ENCODE measurements at regions not wholly inside any gene's neighbourhood (a gene's known extent, or its start where the extent isn't known, plus 50 kb on each side); places are given as distances from the start of the nearest gene placed in this dataset.

DNA sequence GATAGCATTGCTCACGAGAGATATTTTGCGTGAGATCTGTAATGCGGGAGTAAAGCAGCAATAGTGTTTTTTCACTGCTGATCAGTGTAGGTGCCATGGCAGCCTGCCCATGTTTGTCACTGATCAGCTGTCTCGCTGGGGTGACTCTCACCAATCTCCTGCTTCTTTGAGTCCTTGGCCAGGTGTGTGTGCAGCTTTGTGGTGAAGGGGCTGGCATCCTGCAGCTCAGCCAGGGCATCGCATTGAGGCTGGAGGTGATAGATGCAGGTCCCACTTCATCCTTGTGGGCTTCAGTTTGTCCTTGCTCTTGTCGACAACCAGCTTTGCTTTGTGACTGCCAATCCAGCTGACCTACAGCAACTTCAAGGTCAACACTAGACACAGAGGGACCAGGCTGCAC, 258.3 kb upstream of the CXCR4 start:
- no peaks in the 10 kb centered on the region for H4K20me1 ChIP-seq (ENCODE audit: insufficient read depth, low read length)
- H2AFZ ChIP-seq (ENCODE audit: low read depth, low read length), result peak overlapping the region; percentile 29; the same call in 1 of the 2 replicates
- H3K27me3 ChIP-seq (ENCODE audit: insufficient read depth, low read length, poor library complexity), result no peaks in the 10 kb centered on the region
- peak; percentile 20; the same call in 1 of the 3 replicates for ATAC-seq (ENCODE audit: insufficient read depth, low read depth)
- no peaks in the 10 kb centered on the region for H3K79me2 ChIP-seq (ENCODE audit: insufficient read depth, low read length)
- peak overlapping the region; percentile 73 for H3K27ac ChIP-seq (ENCODE audit: low read length)
- H3K4me1 ChIP-seq (ENCODE audit: insufficient read depth, low read length), result peaks cover 56% of the 10 kb centered on the region
- peak; percentile 39 for DNase-seq
- H3K36me3 ChIP-seq (ENCODE audit: insufficient read depth, low read length), result no peaks in the 10 kb centered on the region
- H3K9me3 ChIP-seq (ENCODE audit: insufficient read depth, low read length, severe bottlenecking), result no peaks in the 10 kb centered on the region
- H3K9ac ChIP-seq (ENCODE audit: low read depth, low read length), result no peak overlapping the region
- H3K4me2 ChIP-seq (ENCODE audit: insufficient read depth, low read length), result no peak overlapping the region
- no peak overlapping the region for H3K4me3 ChIP-seq (ENCODE audit: low read depth in 1 of 2, low read length in 2 of 2)
- TF ChIP-seq, protein P1, sequence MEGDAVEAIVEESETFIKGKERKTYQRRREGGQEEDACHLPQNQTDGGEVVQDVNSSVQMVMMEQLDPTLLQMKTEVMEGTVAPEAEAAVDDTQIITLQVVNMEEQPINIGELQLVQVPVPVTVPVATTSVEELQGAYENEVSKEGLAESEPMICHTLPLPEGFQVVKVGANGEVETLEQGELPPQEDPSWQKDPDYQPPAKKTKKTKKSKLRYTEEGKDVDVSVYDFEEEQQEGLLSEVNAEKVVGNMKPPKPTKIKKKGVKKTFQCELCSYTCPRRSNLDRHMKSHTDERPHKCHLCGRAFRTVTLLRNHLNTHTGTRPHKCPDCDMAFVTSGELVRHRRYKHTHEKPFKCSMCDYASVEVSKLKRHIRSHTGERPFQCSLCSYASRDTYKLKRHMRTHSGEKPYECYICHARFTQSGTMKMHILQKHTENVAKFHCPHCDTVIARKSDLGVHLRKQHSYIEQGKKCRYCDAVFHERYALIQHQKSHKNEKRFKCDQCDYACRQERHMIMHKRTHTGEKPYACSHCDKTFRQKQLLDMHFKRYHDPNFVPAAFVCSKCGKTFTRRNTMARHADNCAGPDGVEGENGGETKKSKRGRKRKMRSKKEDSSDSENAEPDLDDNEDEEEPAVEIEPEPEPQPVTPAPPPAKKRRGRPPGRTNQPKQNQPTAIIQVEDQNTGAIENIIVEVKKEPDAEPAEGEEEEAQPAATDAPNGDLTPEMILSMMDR (IDR thresholded peaks at IDR 0.05; ENCODE audit: borderline replicate concordance, extremely low read depth, low read length, poor library complexity, severe bottlenecking), result no peak
- no peak for TF ChIP-seq EZH2 (IDR thresholded peaks at IDR 0.05; ENCODE audit: borderline replicate concordance, low read depth, low read length, severe bottlenecking)

DNA sequence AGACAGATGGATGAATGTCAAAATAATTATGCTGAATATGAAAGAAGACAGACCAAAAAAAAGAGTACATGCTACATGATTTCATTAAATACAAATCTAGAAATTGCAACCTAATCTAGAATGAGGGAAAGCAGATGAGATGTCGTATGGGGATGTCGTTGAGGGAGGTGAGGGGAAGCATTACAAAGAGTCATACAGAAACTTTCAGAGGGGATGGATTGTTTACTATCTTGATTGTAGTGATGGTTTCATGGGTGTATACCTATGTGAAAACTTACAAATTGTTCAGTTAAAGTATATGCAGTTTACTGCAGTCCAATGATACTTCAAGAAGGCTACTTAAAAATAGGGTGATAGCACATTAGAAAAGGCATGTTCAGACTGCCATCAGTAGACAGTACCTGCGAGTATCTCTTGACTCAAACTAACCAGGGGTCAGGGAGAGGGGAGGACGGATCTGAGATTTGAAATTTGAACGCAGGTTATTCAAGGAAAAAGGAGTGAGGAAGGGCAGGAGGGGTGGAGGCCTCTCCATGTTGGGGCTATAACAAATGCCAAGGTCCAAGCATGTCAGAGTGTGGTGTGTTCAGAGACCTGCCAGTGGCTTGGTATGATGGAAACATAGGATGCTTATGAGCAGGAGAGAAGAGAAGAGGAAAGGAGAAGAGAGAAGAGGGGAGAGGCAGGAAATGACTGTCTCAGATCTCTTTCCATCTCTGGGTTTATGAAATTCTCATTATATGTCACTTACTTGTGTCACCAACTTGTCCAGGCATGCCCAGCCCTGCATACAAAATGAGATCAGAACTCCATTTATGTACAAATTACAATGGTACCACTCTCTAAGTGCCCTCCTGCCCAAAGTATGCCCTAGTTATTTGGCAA, 257.3 kb upstream of the CXCR4 start:
- no peaks in the 10 kb centered on the region for H4K20me1 ChIP-seq (ENCODE audit: insufficient read depth, low read length)
- no peaks in the 10 kb centered on the region for H3K36me3 ChIP-seq (ENCODE audit: insufficient read depth, low read length)
- no peak overlapping the region for H3K4me3 ChIP-seq (ENCODE audit: low read depth in 1 of 2, low read length in 2 of 2)
- H3K4me1 ChIP-seq (ENCODE audit: insufficient read depth, low read length), result peaks cover 47% of the 10 kb centered on the region
- DNase-seq (peak; percentile 44), ATAC-seq (ENCODE audit: insufficient read depth, low read depth) (peak; percentile 39; the same call in 2 of the 3 replicates)
- no peaks in the 10 kb centered on the region for H3K27me3 ChIP-seq (ENCODE audit: insufficient read depth, low read length, poor library complexity)
- peak overlapping the region; percentile 29; the same call in 1 of the 2 replicates for H2AFZ ChIP-seq (ENCODE audit: low read depth, low read length)
- H3K9ac ChIP-seq (ENCODE audit: low read depth, low read length), result no peak overlapping the region
- H3K9me3 ChIP-seq (ENCODE audit: insufficient read depth, low read length, severe bottlenecking), result no peaks in the 10 kb centered on the region
- TF ChIP-seq, protein P1 (IDR thresholded peaks at IDR 0.05; ENCODE audit: borderline replicate concordance, extremely low read depth, low read length, poor library complexity, severe bottlenecking), result no peak
- no peak for TF ChIP-seq EZH2 (IDR thresholded peaks at IDR 0.05; ENCODE audit: borderline replicate concordance, low read depth, low read length, severe bottlenecking)
- H3K4me2 ChIP-seq (ENCODE audit: insufficient read depth, low read length), result 0 out of 2 replicates have a peak overlapping the region, but pooled peaks have one; percentile 1
- no peaks in the 10 kb centered on the region for H3K79me2 ChIP-seq (ENCODE audit: insufficient read depth, low read length)
- peak overlapping the region; percentile 73 for H3K27ac ChIP-seq (ENCODE audit: low read length)

DNA sequence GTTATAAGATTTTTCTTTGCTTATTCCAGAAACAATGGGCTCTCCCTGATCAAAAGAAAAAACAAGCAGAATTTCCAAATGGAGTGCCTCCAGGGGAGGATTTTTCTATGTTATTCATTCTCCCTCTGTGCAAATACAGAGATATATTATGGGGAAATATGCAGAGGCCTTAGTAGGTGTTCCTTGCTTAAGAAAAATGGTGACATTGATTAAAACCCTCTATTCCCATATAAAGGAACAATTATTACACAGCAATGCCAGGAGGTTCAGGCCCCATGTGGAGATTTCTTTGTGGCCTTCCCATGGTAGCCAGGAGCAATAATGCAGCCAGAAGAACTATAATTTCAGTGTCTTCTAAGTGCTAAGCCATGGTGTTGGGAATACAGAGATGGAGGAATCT, 255.9 kb upstream of the CXCR4 start:
- Histone ChIP-seq H3K4me1 (ENCODE audit: insufficient read depth, low read length) (peaks cover 47% of the 10 kb centered on the region), H3K9me3 (ENCODE audit: insufficient read depth, low read length, severe bottlenecking) (no peaks in the 10 kb centered on the region), H4K20me1 (ENCODE audit: insufficient read depth, low read length) (no peaks in the 10 kb centered on the region), H3K27me3 (ENCODE audit: insufficient read depth, low read length, poor library complexity) (no peaks in the 10 kb centered on the region), H3K36me3 (ENCODE audit: insufficient read depth, low read length) (no peaks in the 10 kb centered on the region), H3K9ac (ENCODE audit: low read depth, low read length) (no peak overlapping the region), H2AFZ (ENCODE audit: low read depth, low read length) (no peak overlapping the region), H3K4me2 (ENCODE audit: insufficient read depth, low read length) (no peak overlapping the region), H3K27ac (ENCODE audit: low read length) (no peak overlapping the region; the same call in 1 of the 2 replicates), H3K4me3 (ENCODE audit: low read depth in 1 of 2, low read length in 2 of 2) (no peak overlapping the region), H3K79me2 (ENCODE audit: insufficient read depth, low read length) (no peaks in the 10 kb centered on the region)
- DNase-seq (no peak), ATAC-seq (ENCODE audit: insufficient read depth, low read depth) (no peak)
- no peak for TF ChIP-seq EZH2 (IDR thresholded peaks at IDR 0.05; ENCODE audit: borderline replicate concordance, low read depth, low read length, severe bottlenecking)
- TF ChIP-seq, protein P1 (IDR thresholded peaks at IDR 0.05; ENCODE audit: borderline replicate concordance, extremely low read depth, low read length, poor library complexity, severe bottlenecking), result no peak

All from DND-41 (cell line).